AG08396 (cell line): ENCODE measurements at regions not wholly inside any gene's neighbourhood (a gene's known extent, or its start where the extent isn't known, plus 50 kb on each side); places are given as distances from the start of the nearest gene placed in this dataset.
"Not testable (repeated sequence)": the region's sequence is repeated elsewhere in the genome, so short reads cannot be mapped to it uniquely, and the experiment has no call there.

Source experiments
- DNase-seq: peaks from one replicate; pipeline ENCODE4 v3.0.0; 2012; ENCODE audit warnings: low spot score, mixed read lengths

- no peak for DNase-seq
Observed at GRCh38 chr13:50599046-50599445, 244.4 kb downstream of the DLEU7 start.

GRCh38 chr13:50599927-50600326 is 243.6 kb downstream of the DLEU7 start:
- no peak for DNase-seq

GRCh38 chr13:50608370-50608769 is 235.1 kb downstream of the DLEU7 start:
- no peak for DNase-seq

GRCh38 chr13:50609011-50609410 is 234.5 kb downstream of the DLEU7 start:
- DNase-seq: no peak

- DNase-seq: no peak
Observed at GRCh38 chr13:50610238-50610637, 233.3 kb downstream of the DLEU7 start.

- no peak for DNase-seq
Observed at GRCh38 chr13:50611117-50611781, 232.2 kb downstream of the DLEU7 start.

- DNase-seq: no peak
Observed at GRCh38 chr13:50612717-50613116, 230.8 kb downstream of the DLEU7 start.

- DNase-seq: no peak
Observed at GRCh38 chr13:50613356-50613831, 230.1 kb downstream of the DLEU7 start.

GRCh38 chr13:50615234-50615633 is 228.3 kb downstream of the DLEU7 start:
- DNase-seq: no peak

GRCh38 chr13:50616101-50616500 is 227.4 kb downstream of the DLEU7 start:
- DNase-seq: no peak

GRCh38 chr13:50617134-50617721 is 226.3 kb downstream of the DLEU7 start:
- no peak for DNase-seq

- DNase-seq: no peak
Observed at GRCh38 chr13:50618206-50618605, 225.3 kb downstream of the DLEU7 start.

- DNase-seq: no peak
Observed at GRCh38 chr13:50626101-50626547, 217.4 kb downstream of the DLEU7 start.

- DNase-seq: no peak
Observed at GRCh38 chr13:50627111-50627510, 216.4 kb downstream of the DLEU7 start.

- DNase-seq: not testable (repeated sequence)
Observed at GRCh38 chr13:50628512-50628911, 215.0 kb downstream of the DLEU7 start.

GRCh38 chr13:50629497-50629896 is 214.0 kb downstream of the DLEU7 start:
- no peak for DNase-seq

GRCh38 chr13:50629966-50630365 is 213.5 kb downstream of the DLEU7 start:
- DNase-seq: no peak

GRCh38 chr13:50631041-50631440 is 212.5 kb downstream of the DLEU7 start:
- no peak for DNase-seq

- no peak for DNase-seq
Observed at GRCh38 chr13:50634339-50634738, 209.2 kb downstream of the DLEU7 start.

GRCh38 chr13:50635504-50635903 is 208.0 kb downstream of the DLEU7 start:
- DNase-seq: no peak

- no peak for DNase-seq
Observed at GRCh38 chr13:50636007-50636704, 207.3 kb downstream of the DLEU7 start.

GRCh38 chr13:50643060-50643459 is 200.4 kb downstream of the DLEU7 start:
- DNase-seq: no peak
